GM21381 (cell line): ENCODE measurements at regions not wholly inside any gene's neighbourhood (a gene's known extent, or its start where the extent isn't known, plus 50 kb on each side); places are given as distances from the start of the nearest gene placed in this dataset.

Experiments used
- ATAC-seq: cut with Tn5 transposase; IDR thresholded peaks from one replicate; pipeline ENCODE4 v1.9.1; 2021; ENCODE audit warnings: mild to moderate bottlenecking, moderate library complexity; ENCODE audit not compliant: unreplicated experiment

DNA sequence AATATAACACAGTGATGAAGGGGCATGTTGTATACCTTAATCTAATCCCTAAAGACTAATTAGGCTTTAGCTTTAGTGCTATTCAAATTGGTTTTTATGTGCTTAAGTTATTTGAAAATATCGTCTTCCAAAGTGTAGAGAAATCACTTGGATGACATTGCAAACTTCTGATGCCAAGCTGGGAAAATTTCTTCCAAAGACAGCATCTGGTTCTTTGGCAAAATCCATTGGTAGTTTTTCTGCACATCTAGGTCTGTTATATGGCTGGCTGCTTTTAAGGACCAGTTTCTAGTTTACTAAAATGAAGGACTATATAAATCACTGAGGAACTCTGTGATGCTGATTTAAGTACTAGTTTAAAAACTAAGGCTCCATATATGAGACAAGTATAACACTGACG, 2362.3 kb downstream of the PCDH9 start:
- ATAC-seq = no peak

DNA sequence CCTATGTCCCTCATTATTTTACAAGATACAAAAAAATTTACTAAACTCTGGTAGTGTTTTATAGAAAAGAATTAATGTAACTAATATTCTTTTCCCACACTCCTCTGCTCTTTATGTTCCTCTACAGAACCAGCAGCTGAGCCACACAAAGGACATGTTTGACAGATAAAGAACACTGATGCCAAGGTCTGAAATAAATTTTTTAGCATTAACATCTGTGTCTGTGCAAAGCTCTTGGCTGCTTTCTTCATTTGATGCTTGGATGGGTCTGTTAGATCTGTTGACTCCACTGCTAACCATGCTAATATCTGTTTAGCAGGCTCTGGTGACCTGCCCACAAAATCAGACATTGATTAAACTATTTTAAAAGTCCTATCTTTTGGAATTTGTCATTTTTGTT, 2363.8 kb downstream of the PCDH9 start:
- no peak for ATAC-seq

DNA sequence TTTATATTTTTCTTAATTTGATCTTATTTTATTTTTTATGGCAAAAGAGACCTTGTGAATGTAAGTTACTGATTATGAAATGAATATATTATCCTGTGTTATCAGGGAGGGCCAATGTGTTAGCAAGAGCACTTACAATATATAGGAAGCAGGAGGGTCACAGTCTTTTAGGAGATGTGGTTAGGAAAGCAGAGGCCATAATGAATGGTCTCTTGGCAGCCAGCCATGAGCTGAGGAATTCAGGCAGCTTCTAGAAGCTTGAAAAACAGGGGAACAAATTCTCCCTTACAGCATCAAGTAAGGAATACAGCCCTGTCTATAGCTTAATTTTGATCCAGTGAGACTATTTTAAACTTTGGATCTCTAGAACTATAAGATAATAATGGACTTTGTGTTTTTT, 2374.6 kb downstream of the PCDH9 start:
- ATAC-seq = no peak

DNA sequence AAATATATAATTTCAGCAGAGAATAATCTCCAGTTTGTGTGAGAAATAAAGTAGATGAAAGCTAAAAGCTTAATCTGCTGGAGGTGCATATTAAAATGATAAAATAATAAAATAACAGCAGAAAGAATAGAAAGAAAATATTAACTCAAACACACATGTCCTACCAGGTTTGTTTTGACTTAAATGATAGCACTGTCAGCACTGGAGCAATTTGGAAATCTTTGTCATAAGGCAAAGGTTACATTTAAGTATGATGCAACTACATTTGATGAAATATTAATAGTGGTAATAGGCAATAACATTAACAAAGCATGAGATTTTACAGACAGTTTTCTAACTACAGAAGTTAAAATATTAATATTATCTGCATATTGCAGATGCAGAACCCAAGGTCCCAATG, 2380.1 kb downstream of the PCDH9 start:
- no peak for ATAC-seq

DNA sequence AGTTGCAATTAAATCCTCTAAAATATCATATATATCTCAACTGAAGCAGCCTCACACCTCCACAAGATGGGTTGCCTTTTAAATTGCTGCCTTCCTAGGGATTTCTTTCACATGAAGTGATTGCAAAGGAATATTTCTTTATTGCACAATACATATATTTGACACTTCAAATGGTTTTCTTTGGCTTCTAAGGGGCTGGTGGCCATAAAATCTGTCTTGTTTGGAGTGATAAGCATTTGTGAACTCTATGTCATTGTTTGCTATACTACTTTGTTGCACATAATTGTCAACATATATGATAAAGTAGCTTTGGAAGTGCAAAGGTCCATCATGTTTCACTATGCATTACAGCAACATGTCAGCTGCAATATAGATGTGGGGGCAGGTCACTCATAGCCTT, 2380.9 kb downstream of the PCDH9 start:
- ATAC-seq = no peak

DNA sequence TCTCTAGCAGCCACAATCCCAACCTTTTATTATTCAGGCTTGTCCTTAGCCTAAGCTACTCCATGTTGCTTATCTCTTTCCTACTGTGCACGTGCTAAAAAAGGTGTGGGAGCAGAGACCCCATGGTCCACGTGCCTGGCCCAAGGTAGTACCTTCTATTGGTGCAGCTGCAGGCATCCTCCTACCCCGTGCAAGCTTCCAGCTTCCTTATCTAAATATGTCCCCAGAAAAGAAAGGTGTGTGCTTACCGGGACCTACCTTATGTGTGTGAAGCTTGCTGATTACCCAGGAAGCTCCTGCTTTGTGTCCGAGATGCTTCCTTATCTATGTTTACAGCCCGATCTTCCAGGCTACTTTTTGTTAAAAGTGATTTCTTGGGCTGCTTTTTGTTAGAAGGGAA, 2382.4 kb downstream of the PCDH9 start:
- no peak for ATAC-seq

DNA sequence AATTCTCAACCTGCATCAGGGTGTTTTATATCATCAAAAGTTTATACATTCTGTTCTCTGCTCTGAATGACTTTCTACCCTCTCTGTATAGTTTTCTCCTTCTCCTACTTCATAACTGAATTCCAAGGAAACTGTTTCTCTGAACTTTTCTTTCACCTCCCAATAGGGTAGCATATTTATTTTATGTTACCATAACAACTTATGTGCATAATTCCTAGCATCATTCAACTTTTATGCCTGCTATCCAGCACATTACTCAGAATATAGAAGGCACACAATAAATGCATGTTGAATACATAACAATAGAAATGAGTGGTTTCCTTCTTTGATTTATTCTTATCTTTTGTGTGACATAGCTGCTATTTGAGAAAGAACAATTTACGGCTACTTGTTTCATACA, 2385.0 kb downstream of the PCDH9 start:
- no peak for ATAC-seq

DNA sequence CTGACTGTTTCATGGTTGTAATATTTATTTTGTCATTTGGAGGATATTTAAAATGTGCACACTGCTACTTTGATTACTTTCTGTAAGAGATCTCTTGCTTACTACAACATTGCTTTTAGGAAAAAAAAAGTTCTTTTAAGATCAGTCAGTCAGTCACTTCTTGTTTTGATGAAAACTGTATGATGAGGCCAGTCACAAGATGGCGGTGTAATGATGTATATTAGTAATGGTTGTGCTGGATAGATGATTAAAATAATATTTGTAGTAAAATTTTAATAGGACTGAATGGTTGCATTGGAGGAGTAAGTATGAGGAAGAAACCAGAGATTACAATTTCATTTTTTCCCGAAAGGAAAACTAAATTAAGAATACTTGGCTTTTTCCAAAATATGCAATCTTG, 2411.1 kb downstream of the PCDH9 start:
- no peak for ATAC-seq

DNA sequence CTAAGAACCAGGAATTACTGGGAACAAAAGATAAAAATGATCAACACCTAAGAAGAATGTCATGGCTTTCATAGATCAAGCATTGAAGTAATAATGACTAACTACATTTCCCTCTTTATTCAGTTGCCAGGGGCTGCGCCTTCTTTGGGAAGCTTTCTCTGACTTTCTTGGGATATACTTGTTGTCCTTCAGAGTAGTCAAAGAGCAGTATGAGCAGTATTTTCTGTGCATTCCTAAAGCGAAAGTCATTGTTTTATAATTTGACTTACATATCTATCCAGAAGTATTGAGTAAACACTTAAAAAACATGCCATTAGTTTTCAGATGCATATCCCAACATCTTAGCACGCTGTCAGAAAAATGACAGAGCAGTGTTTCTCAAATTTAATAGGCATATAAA, 2412.4 kb downstream of the PCDH9 start:
- ATAC-seq = no peak

DNA sequence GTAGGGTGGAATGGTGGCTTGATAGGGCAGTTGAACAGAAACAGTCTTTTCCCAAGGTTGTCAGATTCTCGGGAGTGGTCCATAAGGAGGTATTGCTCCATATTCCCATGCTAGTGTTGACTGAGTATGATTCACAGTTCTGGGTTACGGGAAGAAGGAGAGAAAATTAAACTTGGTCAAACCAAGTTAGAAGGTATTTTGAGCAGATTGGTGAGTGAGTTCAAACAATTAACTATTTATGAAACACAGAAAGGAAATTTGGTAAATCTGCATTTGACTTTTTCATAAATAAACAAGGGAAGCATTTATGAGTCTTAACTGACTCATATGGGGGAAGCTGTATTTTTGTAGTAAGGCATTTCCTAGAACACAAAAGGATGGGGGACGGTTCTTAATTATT, 2419.4 kb downstream of the PCDH9 start:
- ATAC-seq = no peak

DNA sequence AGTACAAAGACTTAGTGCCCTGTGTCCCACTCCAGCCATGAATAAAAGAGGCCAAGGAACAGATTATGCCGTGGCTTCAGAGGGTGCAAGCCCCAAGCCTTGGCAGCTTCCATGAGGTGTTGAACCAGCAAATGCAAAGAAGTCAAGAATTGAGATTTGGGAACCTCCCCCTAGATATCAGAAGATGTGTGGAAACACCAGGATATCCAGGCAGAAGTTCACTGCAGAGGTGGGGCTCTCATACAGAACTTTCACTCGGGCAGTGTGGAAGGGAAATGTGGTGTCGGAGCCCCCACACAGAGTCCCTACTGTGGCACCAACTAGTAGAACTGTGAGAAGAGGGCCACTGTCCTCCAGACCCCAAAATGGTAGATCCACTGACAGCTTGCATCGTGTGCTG, 2421.4 kb downstream of the PCDH9 start:
- ATAC-seq = no peak

DNA sequence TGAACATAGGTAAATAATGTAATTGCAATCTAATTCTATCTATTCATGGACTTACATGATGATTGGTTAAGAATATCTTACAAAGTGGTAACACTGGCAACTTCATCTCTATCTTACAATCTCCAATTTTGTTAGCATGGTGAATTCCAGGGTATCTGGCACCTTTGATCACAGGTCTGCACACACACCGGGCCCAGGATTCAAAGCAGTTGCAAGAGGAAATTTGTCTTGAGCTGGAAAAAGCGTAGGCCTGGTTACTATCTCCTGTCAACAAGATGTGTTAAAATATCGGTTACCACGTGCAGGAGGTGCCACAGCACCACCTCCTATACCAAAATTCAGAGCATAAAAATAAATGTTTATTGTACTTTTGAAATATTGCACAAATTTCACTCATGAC, 2428.4 kb downstream of the PCDH9 start:
- ATAC-seq = no peak

DNA sequence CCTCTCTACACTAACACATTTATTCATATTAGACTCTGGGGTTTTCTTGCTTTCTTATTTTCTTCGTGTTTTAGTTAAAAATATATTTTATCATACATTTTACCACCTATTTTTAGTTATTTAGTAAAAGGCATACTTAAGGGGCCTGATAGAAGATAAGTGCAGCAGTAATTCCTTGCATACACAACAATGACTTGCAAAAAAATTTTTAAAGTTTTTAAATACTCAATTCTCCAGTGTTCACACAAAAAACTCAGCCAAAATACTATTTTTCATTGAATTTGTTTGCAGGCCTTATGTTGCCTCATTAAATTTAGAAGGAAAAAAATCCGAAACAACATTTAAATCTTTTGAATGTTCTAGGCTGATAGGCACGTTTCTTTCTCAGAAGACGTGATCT, 2431.7 kb downstream of the PCDH9 start:
- ATAC-seq = no peak

DNA sequence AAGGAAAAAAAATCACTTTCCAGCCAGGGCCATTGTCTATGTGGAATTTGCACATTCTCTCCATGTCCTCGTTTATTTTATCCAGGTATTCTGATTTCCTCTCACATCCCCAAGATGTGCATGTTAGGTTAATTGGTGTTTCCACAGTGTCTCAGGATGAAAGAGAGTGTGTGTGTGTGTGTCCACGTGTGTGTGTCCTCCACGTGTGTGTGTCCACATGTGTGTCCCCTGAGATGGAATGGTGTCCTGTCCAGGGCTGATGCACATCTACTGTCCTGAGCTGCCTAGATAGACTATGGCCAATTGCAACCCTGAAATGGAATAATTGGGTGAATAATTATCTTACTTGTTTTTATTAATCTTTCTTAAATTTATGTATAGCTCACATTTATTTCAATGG, 2436.5 kb downstream of the PCDH9 start:
- no peak for ATAC-seq

DNA sequence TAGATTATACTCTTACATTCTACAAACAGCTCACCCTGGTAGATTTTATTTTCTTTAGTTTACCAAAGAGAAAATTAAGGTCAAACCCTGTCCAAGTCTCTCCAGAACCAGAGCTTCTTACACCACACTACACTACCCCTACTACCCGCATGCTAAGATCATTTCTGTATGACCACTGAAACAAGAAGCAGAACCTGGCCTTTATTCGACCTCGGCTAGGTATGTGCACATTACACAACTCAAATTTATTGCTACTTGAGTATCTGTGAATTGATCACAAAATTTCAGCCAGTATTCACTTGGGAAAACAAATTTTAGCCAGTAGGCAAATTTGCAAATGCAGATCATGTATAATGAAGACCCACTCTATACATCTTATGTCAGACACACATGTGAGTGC, 2437.0 kb downstream of the PCDH9 start:
- no peak for ATAC-seq

DNA sequence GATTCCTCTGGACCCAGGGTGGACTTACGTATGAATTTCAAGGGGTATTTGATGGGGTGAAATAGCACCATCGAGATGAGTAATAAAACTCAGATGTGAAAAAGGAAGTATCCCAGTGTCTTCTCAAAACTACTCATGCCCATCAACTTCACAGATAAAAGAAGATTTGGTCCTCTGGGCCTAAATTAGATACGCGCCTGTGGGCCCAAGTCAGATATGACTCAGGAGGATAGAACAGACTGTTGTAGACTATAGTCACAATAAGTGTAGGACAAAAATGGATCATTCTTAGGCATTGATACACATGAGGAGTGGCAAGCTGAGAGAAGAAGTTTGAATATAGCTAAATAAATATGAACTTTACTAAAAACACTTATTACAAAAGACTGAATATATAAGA, 2438.8 kb downstream of the PCDH9 start:
- no peak for ATAC-seq

DNA sequence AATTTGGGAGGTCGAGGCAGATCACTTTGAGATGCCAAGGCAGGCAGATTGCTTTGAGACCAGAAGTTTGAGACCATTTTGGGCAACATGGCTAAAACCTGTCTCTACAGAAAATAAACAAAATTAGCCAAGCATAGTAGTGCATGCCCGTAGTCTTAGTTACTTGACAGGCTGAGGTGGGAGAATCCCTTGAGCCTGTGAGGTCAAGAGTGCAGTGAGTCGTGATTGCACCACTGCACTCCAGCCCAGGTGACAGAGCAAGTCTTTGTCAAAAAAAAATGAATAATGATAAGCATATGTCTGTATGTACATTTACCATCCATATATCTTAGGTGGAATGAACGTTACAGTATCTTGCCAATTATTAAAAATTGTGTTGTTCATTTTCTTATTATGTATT, 2447.7 kb downstream of the PCDH9 start:
- ATAC-seq = no peak

DNA sequence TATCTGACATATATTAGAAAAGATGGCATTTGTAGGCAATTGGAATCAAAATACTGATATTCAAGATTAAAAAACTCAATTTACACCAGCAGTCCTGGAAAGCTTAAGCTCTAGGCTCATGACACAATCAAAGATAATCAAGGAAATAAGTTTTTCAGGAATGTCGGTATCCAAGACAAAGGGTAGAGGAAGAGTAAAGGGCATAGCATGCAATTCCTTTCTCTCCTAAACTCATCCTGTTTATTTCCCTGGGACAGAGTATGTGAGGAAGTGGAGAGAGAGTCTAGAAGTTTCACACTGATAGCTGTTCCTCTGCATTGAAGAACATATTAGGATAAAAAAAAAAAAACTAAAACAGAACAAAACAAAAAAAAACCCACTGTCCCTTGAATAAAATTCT, 2452.1 kb downstream of the PCDH9 start:
- ATAC-seq = no peak

DNA sequence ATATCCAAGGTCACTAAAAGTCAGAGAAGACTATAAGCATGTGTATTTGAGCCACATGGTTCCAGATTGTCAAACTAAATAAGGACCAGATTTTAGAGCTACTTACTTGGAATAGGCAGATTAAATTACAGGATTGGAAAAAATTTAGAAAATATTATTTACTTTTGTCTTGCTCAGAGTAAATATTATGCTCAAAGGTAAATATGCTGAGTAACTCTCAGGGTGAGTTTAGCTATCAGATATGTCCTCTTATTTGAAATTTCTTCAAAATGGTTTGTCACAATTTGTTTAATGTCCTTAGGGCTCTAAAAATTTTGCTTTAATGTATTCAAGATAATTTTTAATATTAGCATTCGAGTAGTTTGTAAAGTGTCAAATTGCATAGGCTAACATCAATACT, 2455.2 kb downstream of the PCDH9 start:
- ATAC-seq = no peak

DNA sequence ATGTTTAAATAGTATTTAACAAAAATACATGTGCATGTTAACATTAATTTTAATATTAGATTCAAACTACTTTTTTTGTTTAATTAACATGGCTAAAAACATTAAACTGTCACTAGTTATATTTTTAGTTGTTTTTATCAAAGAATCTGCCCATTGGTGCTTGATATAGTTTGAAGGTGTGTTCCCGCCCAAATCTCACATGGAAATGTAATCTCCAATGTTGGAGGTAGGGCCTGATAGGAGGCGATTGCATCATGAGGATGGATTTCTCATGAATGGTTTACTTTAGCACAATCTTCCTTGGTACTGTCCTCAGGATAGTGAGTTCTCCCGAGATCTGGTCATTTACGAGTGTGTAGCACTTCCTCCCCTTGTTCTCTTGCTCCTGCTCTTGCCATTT, 2459.4 kb downstream of the PCDH9 start:
- no peak for ATAC-seq

DNA sequence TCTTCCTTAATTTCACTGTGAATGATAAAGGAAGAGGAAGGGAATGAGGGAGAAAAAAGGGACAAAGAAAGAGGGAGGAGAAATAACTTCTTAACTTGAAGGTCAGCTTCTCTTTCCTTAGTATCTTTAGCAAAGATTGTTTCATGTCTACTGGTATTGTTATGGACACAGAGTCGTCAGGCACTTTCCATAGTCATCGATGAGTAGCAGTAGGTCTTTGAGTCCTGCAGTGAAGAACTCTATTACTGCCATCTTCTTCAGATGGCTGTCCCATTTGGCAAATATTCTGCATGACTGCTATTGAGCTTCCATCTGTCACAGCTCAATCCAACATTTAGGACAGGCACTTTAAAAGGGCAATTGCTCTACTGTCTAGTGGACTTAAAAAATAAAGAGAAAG, 2463.1 kb downstream of the PCDH9 start:
- no peak for ATAC-seq

DNA sequence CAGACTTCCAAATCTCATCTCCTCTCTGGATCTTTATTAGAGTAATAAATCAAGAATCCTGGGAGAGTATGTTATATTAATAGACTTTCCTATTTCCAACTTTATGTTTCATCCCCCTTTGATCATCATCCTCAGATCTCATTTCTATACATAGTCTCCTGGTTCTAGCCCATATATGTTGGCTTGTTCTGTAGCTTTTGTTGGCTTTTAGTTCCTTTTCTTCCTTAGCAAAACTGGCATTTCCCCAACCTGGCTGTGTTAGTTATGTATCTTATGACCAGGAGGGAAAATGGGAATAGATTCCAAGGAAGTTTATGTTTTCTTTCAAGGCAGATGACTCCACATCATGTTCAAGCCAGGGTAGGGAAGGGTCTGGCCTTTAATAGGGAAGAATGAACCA, 2464.5 kb downstream of the PCDH9 start:
- no peak for ATAC-seq

DNA sequence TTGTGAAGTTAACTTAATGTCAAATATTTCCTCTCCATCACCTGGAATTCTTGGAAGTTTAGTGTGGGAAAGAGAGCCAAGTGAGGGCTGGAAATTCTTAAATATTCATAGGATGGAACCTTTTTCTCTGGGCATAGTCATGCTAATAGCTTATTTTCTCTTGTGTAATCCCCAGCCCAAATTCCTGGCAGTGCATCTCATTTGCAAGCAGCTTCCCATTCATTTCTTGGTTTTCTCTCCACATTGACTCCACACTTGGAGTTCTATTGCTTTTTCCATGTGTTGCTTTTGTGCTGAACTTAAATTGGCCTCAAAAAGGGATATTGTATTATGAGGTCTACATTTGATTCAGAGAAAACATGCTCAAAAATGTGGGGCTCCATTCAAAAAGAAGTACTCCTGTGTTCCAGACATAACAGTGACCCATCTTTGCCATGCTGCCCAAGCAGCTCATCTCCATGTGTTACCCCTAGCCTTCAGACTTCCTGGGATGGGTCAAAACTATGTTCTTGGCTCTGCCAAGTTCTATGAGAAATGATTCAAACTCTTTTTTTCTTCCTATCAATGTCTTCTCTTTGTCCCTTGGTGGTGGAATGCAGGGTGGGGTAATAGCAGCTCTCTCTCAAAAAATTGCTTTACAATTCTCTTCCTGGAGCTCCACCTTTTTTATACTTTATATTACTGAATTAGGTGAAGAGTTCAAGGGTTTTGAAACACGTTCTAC, 2471.5 kb downstream of the PCDH9 start:
- no peak for ATAC-seq

DNA sequence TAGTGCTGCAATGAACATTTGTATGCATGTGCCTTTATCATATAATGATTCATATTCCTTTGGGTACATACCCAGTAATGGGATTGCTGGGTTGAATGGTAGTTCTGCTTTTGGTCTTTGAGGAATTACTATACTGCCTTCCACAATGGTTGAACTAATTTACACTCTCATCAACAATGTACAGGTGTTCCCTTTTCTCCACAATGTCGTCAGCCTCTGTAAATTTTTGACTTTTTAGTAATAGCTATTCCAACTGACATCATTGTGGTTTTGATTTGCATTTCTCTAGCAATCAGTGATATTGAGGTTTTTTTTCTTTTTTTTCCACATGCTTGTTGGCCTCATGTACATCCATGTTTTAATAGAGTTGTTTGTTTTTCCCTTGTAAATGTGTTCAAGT, 2473.5 kb downstream of the PCDH9 start:
- ATAC-seq = no peak
